ENCODE measurements at regions not wholly inside any gene's neighbourhood (a gene's known extent, or its start where the extent isn't known, plus 50 kb on each side); places are given as distances from the start of the nearest gene placed in this dataset.

DNA sequence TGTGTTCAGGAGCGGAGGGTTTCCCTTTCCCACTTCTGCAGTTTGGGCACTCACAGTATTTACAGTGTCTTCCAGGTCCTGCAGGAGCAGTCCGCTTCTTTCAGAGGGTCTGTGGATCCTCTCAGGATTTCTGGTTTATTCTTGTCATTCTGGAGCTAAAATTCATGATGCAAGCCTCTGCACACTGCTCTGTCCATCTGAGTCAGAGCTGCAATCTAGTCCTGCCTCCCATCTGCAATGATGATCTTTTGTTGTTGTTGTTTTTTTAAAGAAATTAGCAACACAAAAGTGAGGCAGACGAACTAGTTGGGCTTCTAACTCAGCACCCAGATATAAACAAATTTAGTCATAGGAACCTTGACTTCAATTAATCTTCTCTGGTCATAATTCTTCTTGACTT, 86.5 kb downstream of the DLEU7 start:
- TF ChIP-seq, protein P1, sequence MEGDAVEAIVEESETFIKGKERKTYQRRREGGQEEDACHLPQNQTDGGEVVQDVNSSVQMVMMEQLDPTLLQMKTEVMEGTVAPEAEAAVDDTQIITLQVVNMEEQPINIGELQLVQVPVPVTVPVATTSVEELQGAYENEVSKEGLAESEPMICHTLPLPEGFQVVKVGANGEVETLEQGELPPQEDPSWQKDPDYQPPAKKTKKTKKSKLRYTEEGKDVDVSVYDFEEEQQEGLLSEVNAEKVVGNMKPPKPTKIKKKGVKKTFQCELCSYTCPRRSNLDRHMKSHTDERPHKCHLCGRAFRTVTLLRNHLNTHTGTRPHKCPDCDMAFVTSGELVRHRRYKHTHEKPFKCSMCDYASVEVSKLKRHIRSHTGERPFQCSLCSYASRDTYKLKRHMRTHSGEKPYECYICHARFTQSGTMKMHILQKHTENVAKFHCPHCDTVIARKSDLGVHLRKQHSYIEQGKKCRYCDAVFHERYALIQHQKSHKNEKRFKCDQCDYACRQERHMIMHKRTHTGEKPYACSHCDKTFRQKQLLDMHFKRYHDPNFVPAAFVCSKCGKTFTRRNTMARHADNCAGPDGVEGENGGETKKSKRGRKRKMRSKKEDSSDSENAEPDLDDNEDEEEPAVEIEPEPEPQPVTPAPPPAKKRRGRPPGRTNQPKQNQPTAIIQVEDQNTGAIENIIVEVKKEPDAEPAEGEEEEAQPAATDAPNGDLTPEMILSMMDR (IDR thresholded peaks at IDR 0.05) = no peak
- TF ChIP-seq POLR2A (IDR thresholded peaks at IDR 0.05) = no peak

All from vagina (tissue), 2 donors.